ENCODE measurements at regions not wholly inside any gene's neighbourhood (a gene's known extent, or its start where the extent isn't known, plus 50 kb on each side); places are given as distances from the start of the nearest gene placed in this dataset.

GRCh38 chr13:105827111-105827809, 708.2 kb downstream of the EFNB2 start:
- DNase-seq: no peak

- DNase-seq: no peak
Observed at GRCh38 chr13:105825071-105825470, 710.4 kb downstream of the EFNB2 start.

GRCh38 chr13:105821337-105821736, 714.1 kb downstream of the EFNB2 start:
- DNase-seq: no peak

GRCh38 chr13:105820415-105820814, 715.0 kb downstream of the EFNB2 start:
- no peak for DNase-seq

- DNase-seq: no peak
Observed at GRCh38 chr13:105817498-105817897, 718.0 kb downstream of the EFNB2 start.

- DNase-seq: no peak
Observed at GRCh38 chr13:105816994-105817393, 718.5 kb downstream of the EFNB2 start.

- no peak for DNase-seq
Observed at GRCh38 chr13:105814902-105815250, 720.6 kb downstream of the EFNB2 start.

GRCh38 chr13:105814219-105814901, 721.1 kb downstream of the EFNB2 start:
- DNase-seq: peak; percentile 11

GRCh38 chr13:105806628-105806920, 728.9 kb downstream of the EFNB2 start:
- DNase-seq: peak; percentile 25

- DNase-seq: no peak
Observed at GRCh38 chr13:105805892-105806627, 729.4 kb downstream of the EFNB2 start.

GRCh38 chr13:105804561-105805190, 730.8 kb downstream of the EFNB2 start:
- DNase-seq: peak; percentile 49

GRCh38 chr13:105799155-105799554, 736.3 kb downstream of the EFNB2 start:
- DNase-seq: no peak

- no peak for DNase-seq
Observed at GRCh38 chr13:105798541-105798940, 736.9 kb downstream of the EFNB2 start.

- no peak for DNase-seq
Observed at GRCh38 chr13:105796081-105796480, 739.4 kb downstream of the EFNB2 start.

- no peak for DNase-seq
Observed at GRCh38 chr13:105790923-105791322, 744.5 kb downstream of the EFNB2 start.

GRCh38 chr13:105788530-105788929, 746.9 kb downstream of the EFNB2 start:
- no peak for DNase-seq

GRCh38 chr13:105787632-105788031, 747.8 kb downstream of the EFNB2 start:
- DNase-seq: no peak

- DNase-seq: no peak
Observed at GRCh38 chr13:105785436-105785835, 750.0 kb downstream of the EFNB2 start.

GRCh38 chr13:105783261-105783660, 752.2 kb downstream of the EFNB2 start:
- no peak for DNase-seq

- DNase-seq: peak; percentile 20
Observed at GRCh38 chr13:105778196-105778595, 757.3 kb downstream of the EFNB2 start.

- peak; percentile 3 for DNase-seq
Observed at GRCh38 chr13:105774739-105775460, 760.6 kb downstream of the EFNB2 start.

- DNase-seq: peak; percentile 62
Observed at GRCh38 chr13:105773863-105774538, 761.5 kb downstream of the EFNB2 start.

Measured in fibroblast of skin of right quadriceps (primary cell).